GM21360 (cell line): ENCODE measurements at regions not wholly inside any gene's neighbourhood (a gene's known extent, or its start where the extent isn't known, plus 50 kb on each side); places are given as distances from the start of the nearest gene placed in this dataset.
"Not testable (repeated sequence)": the region's sequence is repeated elsewhere in the genome, so short reads cannot be mapped to it uniquely, and the experiment has no call there.

Source experiments
- ATAC-seq: cut with Tn5 transposase; IDR thresholded peaks from one replicate; pipeline ENCODE4 v1.9.1; 2021; ENCODE audit warnings: mild to moderate bottlenecking, moderate library complexity; ENCODE audit not compliant: unreplicated experiment

DNA sequence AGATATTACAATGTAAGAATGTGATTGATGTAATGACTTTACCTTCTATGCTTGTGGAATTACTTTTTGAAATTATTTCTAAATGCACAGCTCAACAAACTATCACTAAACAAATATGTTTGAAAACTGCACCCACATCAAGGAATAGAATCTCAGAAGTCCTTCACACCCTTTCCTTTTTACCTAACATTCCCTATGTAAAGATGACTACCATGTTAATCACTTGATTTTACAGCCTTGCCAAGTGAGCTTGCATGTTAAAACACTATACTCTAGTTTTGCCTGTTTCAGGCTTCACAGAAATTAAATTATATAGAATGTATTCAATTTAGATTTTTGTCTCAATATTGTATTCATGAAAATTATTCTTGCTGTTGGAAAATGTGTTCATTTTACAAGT, 1169.4 kb upstream of the CELF2 start:
- no peak for ATAC-seq

DNA sequence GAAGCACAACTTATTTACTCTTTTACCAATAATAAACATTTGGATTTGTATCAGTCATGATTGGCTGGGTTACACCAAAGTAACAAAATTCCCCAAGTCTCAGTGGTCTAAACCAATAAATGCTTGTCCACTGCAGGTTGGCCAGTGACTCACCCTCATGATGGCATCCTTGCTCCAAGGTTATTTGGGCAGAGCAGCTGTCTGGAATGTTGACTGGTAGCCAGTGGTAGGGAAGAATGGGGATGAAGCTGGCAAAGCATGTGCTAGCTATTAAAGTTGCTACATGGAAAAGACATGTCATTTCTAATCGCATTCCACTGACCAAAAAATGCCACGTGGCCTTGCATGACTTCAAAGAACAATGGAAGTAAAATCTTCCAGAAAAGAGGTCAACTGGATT, 1168.7 kb upstream of the CELF2 start:
- no peak for ATAC-seq

DNA sequence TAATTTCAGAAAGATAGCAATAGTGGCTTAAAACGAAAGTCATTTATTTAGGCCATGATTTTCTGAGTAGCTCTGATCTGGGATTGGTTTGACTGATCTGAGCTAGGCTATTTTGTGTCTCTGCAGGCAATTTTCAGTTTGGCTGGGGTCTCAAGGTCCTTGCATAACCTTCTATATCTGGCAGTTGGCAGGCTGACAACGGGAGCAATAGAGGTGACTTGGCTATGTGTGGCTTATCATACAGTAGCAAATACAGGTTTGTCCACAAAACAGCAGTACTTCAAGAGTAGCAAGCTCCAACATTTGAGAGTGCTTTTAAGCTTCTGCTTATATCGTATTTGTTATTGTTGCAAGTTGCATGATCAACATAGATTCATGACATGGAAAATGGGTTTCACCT, 1167.3 kb upstream of the CELF2 start:
- no peak for ATAC-seq

DNA sequence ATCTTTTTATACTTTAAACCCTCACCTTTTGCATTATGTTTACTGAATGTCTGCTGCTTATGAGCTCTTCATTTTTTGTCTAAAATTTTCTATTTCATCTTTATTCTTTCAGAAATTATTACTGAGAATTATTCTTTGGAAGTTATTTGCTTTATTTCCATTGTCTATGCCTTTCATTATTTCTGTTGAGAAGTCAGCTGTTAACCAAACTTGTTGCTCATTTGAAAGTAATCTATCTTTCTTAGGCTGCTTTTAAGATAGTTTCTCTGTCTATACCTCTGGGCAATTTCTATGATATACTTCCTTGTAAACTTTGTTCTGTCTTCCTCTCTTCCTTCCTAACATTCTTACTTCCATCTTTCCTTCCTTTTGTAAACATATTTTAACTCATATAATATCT, 1165.9 kb upstream of the CELF2 start:
- ATAC-seq = no peak

DNA sequence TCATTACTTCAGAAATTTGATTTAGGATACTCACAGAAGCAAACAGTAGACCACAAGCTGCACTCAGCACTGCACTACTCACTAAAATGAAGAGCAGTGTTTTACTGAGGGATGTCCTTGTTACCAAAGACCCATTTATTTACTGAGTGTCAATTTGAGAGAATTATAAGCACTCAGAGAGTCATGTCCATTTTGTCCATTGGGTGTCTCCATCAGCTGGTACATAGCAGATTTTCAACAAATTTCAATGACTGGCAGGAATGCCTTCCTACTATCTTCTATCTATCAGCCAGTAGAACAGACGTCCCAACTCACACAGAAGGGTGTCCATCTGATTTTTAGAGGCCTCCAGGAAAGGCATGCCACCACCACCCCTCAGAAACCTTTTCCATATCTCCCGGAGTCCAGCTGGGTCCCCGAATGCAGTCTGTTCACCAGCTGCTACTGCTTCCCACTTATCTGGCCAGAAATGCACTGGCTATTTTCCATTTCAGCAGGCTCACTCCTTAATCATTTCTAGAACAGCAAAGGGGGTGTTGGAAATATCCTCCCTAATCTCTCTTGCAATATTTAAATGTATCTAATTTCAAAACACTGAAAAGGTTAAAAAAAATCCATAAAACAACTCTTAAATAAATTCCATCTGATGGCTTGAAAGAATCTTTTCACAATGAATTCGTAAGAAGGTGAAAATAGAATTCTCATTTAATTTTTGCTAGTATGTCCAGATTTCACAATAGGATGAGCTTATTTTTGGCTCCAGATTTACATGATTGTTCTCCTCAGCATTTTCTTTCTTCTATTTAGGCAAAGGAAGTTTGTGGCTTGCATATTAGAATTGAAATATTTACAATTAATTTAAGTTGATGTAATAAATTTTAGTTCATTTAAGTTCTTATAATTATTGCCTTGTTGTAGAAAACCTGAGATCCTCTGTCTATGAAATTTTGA, 1164.0 kb upstream of the CELF2 start:
- no peak for ATAC-seq

DNA sequence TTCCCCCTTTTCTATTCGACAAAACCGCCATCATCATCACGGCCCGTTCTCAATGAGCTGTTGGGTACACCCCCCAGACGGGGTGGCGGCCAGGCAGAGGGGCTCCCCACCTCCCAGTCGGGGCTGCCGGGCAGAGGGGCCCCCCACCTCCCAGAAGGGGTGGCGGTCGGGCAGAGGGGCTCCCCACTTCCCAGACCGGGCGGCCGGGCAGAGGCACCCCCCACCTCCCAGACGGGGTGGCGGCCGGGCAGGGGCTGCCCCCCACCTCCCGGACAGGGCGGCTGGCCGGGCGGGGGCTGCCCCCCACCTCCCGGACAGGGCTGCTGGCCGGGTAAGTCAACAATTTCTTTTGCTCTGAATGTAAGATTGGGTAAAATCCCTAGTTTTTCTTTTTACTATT, 1162.2 kb upstream of the CELF2 start:
- ATAC-seq = not testable (repeated sequence)

DNA sequence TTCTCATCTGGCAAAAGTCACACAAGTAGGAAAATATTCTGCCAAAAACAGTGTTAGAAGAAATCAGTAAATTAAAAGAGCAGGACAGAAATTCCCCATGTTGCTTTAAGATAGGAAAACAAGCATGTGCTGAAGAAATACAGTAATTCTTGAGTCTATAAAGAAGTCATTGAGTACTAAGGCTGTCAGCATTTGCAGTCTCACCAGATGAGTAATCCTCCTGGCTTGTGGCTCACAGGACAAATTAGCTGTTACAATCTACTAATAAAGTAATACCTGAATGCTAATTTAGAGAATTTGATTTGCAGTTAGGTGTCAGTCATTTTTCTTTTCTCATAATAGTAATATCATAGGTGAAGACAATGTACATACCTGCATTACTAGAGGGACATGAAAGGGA, 1158.9 kb upstream of the CELF2 start:
- ATAC-seq = no peak

DNA sequence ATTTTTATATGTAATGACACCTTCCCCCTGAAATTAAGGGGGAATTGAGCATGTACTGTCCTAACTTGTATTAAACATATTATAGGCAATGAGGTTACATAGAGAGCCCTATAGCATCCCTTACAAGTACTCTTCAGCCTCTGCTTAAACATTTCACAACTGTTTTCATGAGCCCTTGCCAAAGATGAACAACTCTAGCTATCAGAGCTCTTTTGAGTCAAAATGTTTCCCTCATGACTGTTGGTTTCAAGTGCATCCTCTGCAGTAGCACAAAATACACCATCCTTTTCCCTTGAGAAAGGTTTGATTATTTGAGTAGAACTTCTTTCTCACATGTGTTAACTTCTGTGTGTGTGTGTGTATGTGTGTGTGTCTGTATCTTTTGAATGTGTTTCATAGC, 1157.6 kb upstream of the CELF2 start:
- no peak for ATAC-seq

DNA sequence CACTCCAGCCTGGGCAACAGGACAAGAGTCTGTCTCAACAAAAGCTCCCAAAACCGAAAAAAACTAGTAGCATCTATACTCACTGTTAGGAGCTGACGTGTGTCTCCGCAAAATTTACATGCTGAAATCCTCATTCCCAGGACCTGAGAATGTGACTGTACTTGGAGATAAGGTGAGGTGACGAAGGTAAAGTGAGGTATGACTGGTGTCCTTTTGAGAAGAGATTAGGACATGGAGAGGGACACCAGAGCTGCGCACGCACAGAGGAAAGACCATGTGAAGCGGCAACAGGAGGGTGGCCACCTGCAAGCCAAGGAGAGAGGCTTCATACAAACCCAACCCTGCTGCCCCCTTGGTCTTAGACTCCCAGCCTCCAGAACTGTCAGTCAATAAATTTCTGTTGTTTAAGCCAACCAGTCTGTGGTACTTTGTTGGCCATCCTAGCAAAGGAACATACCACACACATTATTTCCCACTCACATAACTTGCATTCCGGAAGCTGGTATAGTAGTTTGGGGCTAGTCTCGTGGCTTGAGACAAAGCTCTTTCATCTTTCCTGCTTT, 1154.0 kb upstream of the CELF2 start:
- ATAC-seq = no peak

DNA sequence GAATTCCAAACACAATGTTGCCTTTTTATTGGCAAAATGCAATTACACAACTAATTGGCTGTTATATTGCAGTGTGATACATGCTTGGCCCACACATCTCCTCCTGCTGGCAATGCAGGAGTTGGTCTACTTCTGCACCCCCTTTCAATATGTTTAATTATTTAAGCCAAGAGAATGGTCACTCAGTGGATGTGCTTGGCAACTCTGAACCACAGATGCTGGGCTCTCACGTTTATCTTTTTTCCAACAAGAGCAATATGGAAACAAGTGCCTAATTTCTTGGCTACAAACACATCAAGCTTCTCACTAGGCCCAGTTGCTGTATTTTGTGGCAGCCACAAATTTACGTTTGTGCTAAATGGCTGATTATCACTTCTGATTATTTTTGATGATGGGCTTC, 1149.2 kb upstream of the CELF2 start:
- no peak for ATAC-seq

DNA sequence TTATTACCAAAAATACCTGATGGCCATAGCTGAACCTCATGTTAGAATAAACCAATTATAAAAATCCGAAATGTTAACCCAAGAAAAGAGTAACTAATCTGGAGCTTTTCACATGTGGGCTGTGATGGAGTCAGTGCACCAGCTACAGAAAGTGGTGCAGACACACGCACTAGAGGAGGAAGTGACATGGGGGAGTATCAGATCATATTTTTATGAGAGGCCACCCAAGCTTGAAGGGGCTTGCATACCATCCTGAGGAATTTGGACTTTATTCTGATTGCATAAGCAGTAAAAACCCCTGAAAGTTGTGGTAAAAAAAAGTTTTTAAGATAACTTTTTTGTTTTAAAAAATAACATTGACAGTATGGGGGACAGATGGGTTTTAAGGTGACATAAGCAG, 1148.5 kb upstream of the CELF2 start:
- no peak for ATAC-seq

DNA sequence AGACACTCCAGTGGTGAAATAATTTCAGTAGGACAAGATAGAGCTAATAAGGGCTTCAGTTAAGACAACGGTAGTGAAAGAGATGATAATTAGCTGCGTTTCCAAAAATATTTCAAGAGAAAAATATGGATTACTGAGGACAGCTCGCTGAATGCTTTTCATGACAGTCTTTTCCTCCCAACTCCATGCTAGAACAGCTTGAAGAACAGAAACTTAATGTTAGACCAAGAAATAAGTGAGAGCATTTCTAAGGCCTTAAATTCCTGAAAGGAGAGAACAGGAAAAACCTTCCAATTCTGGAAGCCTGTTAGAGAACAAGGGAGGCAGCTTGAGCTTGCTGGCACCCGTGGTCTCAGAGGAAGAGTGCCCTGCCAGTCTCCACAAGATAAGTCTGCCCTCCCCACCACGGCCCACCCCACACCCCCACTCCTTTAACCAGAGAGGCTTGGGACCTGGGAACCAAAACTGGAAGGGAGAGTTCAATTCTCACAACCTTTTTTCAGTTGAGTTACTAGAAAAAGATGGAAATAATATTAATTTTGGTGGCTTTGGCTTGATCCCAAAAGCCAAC, 1148.0 kb upstream of the CELF2 start:
- no peak for ATAC-seq

DNA sequence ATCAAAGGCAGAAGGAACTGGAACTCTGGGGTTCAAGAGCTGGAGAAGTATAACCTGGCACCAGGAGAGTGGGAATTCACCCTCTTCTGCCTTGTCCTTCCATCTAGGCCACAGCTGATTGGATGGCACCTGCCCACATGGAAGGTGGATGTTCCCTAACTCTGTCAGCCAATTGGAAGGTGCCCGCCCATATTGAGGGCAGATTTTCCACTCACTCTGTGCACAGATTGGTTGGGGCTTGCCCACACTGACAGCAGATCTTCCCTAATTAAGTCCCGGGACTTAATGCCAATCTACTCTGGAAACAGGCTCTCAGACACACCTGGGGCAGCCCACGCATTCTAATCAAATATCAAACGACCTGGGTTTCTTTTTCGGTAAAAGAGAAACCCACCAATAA, 1142.3 kb upstream of the CELF2 start:
- no peak for ATAC-seq

DNA sequence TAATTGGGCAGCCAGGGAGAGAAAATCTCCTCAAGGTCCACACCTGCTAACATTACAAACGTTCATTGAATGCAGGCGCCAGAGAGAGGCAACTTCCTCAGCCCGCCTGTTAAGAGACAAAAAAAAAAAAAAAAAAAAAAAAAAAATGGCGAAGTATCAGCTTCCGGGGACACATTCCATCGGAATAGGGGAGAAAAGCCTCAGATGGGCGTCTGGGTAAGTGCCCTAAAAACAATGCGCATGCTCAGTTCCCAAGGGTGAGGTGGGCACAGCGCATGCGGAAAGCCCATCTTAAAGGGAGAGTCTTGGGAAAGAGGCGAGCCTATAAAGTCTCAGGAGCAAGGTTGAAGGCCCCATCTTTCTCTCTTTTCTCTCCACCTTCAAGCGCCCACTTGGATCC, 1139.7 kb upstream of the CELF2 start:
- no peak for ATAC-seq

DNA sequence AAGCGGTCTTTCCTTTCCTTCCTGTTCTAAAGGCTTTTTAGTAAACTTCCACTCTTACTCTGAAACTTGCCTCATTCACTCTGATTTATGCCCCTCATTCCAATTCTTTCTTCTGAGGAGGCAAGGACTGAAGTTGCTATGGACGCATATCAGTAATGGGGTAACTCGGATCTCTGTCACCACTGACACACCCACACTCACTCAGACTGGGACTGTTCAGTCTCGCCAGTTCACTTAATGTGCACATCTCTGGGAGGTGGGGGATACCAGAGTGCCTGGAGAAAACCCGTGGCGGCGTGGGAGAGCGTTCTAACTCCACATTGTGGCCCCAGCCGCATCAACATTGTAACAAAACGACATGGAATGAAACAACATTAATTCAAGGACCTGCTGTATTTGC, 1139.3 kb upstream of the CELF2 start:
- ATAC-seq = no peak

DNA sequence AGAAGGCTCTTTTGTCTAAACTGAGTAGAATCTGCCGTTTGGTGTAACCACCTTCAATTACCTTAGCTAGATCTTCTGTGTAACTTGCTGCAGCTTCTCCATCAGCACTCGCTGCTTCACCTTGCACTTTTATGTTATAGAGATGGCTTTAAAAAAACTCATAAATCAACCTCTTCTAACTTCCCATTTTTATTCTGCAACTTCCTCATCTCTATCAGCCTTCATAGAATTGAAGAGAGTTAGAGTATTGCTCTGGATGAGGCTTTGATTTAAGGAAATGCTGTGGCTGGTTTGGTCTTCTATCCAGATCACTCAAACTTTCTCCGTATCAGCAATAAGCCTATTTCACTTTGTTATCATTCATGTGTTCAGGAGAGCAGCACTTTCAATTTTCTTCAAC, 1131.9 kb upstream of the CELF2 start:
- no peak for ATAC-seq

DNA sequence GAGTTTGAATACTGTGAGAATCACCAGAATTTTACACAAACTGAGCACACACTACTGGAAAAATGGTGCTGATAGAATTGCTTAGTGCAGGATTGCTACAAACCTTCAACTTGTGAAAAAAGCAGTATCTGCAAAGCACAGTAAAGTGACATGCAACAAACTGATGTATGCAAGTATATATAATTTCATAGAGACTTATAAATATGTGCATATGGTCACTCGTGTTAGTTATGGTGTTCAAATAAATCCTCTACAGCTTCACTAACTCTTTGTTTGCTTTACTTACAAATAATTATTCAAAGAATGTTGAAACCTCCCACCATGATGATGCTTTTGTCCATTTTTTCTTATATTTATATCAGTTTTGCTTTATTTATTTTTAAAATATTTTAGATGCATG, 1130.9 kb upstream of the CELF2 start:
- ATAC-seq = no peak

DNA sequence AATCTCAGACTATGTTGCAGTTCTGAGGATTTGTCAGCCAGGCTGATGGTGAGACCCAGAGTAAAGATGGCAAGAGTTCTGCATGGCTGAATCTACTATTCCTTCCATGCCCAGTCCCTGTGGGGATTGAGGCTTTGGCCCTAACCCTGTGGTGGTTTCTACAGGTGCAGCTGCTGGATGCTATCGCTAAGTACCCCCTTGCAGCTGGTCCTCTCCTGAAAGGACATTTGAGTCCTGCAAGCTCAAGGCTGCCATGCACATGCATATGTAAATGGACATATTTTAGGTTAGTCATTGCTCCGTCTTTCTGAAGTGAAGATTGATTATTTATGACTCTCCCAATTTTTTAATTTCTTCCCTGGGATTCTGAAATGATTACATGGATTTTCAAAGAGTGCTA, 1122.2 kb upstream of the CELF2 start:
- ATAC-seq = no peak

DNA sequence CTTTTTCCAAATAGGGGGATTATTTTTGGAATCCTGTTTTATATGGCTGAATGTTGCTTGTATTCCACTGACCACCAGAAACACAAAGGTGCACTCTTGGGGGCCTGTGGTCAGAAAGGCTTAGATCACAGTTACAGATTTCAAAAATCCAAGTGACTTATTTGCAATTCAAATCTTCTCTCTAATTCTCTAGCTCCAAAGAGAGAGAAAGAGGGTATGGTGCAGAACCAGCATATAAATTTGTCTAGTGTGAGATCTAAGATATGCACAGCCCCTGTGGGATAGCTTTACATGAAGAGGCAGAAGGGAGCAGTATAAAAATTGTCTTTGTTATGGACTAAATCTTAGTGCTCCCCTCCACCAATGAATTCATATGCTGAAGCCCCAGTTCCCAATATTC, 1121.7 kb upstream of the CELF2 start:
- ATAC-seq = no peak

DNA sequence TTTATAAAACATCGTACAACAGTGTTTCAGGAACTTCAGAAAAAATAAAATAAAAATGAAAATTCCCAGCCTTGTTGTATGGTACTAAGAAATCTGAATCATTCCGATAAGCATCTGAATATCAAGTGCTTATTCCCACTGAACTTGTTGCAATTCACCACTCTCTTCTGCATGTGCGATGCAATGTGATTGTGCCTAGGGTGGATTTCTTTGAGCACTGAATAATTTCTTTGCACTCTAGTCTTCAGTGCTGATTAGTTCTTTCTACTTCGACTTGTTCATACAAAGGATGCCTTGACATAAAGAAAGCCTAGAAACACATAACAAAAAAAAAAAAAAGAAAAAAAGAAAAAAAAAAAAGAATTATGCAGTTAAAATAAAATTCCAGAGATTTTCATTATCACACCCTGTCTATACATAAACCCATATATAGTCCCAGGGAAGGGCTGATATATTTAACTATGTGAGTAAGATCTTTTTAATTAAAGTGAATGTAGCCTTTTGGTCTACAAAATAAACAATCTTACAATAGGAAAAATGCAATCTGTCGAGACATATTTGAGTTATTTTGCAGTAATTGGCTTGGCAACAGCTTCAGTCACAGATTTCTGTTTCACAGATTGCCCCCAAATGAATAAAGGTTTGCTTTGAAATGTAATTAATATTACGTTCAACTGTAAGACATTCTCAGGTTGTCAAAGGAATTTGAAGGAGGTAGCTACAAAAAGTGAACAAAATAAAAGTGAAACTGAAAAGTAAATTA, 1118.9 kb upstream of the CELF2 start:
- ATAC-seq = no peak

DNA sequence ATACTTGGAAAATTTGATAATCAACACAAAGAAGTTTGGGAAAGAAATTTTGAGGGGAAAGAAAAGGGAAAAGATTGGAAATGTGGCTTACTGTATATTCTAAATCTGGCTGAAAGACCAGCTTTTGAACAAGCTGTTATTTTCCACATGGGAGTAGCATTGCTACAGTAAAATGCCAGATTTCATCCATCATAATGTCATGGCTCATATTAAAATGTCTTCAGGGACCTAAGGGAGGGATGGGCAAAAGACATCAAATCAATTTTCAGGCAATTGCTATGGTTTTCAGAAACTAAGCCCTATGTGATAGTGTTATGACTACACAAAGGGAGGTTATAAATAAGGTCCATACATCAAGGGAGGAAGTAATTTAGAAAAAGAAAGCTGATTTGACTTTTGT, 1116.9 kb upstream of the CELF2 start:
- no peak for ATAC-seq

DNA sequence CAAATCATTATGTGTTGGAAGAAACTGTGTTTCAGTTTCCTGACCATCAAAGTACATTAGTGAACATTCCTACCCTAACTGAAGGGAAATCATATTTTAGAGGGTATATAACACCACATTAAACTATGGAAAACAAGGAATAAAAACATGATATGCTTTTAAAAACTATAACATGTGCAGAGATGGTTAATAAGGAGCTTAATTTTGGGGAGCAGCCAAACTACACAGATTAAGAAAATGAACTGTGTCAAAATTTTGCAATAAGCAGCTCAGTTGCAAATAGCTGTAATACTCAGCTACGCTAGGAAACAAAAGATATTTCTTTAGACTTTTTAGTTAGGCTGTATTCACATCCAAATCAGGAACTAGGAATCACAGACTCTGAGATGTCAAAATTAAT, 1115.7 kb upstream of the CELF2 start:
- no peak for ATAC-seq
